Pons (tissue), 1 donor: ENCODE measurements at regions not wholly inside any gene's neighbourhood (a gene's known extent, or its start where the extent isn't known, plus 50 kb on each side); places are given as distances from the start of the nearest gene placed in this dataset.
A peak's percentile ranks its signal among the peaks of the same experiment; 100 is the strongest.

Experiments used
- DNase-seq: peaks from one replicate; pipeline ENCODE4 v3.0.0-alpha.2; 2016; ENCODE audit warnings: low spot score

GRCh38 chr13:111969551-111970135 is 97.3 kb upstream of the SOX1 start:
- no peak for DNase-seq

- no peak for DNase-seq
Observed at GRCh38 chr13:111970494-111971141, 96.3 kb upstream of the SOX1 start.

- peak; percentile 53 for DNase-seq
Observed at GRCh38 chr13:111971891-111972780, 94.8 kb upstream of the SOX1 start.

- no peak for DNase-seq
Observed at GRCh38 chr13:111973186-111973585, 93.8 kb upstream of the SOX1 start.

GRCh38 chr13:111973605-111974340 is 93.2 kb upstream of the SOX1 start:
- no peak for DNase-seq

- no peak for DNase-seq
Observed at GRCh38 chr13:111974341-111974640, 92.7 kb upstream of the SOX1 start.

- no peak for DNase-seq
Observed at GRCh38 chr13:111975539-111976473, 91.1 kb upstream of the SOX1 start.

GRCh38 chr13:111976474-111977178 is 90.3 kb upstream of the SOX1 start:
- DNase-seq = no peak

- no peak for DNase-seq
Observed at GRCh38 chr13:111977179-111977506, 89.8 kb upstream of the SOX1 start.

- DNase-seq = peak; percentile 66
Observed at GRCh38 chr13:111978546-111978945, 88.4 kb upstream of the SOX1 start.

- no peak for DNase-seq
Observed at GRCh38 chr13:111980146-111980929, 86.6 kb upstream of the SOX1 start.

- DNase-seq = no peak
Observed at GRCh38 chr13:111981006-111981405, 85.9 kb upstream of the SOX1 start.

GRCh38 chr13:111981446-111982165 is 85.3 kb upstream of the SOX1 start:
- DNase-seq = no peak

- no peak for DNase-seq
Observed at GRCh38 chr13:111984349-111984748, 82.6 kb upstream of the SOX1 start.

- DNase-seq = no peak
Observed at GRCh38 chr13:111990362-111990761, 76.6 kb upstream of the SOX1 start.

- peak; percentile 55 for DNase-seq
Observed at GRCh38 chr13:111992911-111993310, 74.0 kb upstream of the SOX1 start.

GRCh38 chr13:111993691-111994090 is 73.3 kb upstream of the SOX1 start:
- no peak for DNase-seq

- no peak for DNase-seq
Observed at GRCh38 chr13:111994578-111994977, 72.4 kb upstream of the SOX1 start.

- no peak for DNase-seq
Observed at GRCh38 chr13:111999352-111999751, 67.6 kb upstream of the SOX1 start.
